HCT116 (cell line): ENCODE measurements at regions not wholly inside any gene's neighbourhood (a gene's known extent, or its start where the extent isn't known, plus 50 kb on each side); places are given as distances from the start of the nearest gene placed in this dataset.

Experiments used
- ATF3 ChIP-seq: IDR thresholded peaks from 2 replicates; pipeline ENCODE4 v1.6.1; 2012
- CTCF ChIP-seq, 3 experiments: fragments of 200-600 bp in 1 of 3; sonication (generic) in 1 of 3; IDR thresholded peaks in 2 of 3; conservative IDR thresholded peaks in 1 of 3; 2 replicates each; pipeline ENCODE4 v1.5.1; 2012 to 2017; ENCODE audit warnings: low read depth in 2 of 3, low read length in 2 of 3, antibody characterized with exemption in 1 of 3, borderline replicate concordance in 1 of 3, control low read depth in 1 of 3, mild to moderate bottlenecking in 1 of 3, mixed read lengths in 1 of 3, mixed run types in 1 of 3, moderate library complexity in 1 of 3; ENCODE audit not compliant: insufficient read depth in 1 of 3
- EZH2 ChIP-seq: fragments of 200-600 bp; sonication (generic); IDR thresholded peaks from 2 replicates; pipeline ENCODE4 v1.6.1; 2017; ENCODE audit warnings: antibody characterized with exemption, mixed run types
- JUND ChIP-seq: IDR thresholded peaks from 2 replicates; pipeline ENCODE4 v1.6.1; 2012
- POLR2A ChIP-seq: IDR thresholded peaks from 2 replicates; pipeline ENCODE4 v1.7.0; 2011; ENCODE audit warnings: borderline replicate concordance; ENCODE audit not compliant: insufficient read depth, insufficient read length; ENCODE audit errors: extremely low read depth
- TCF7L2 ChIP-seq: IDR thresholded peaks from 2 replicates; pipeline ENCODE4 v1.7.0; 2011; ENCODE audit warnings: borderline replicate concordance, inconsistent platforms; ENCODE audit not compliant: insufficient read depth, insufficient read length; ENCODE audit errors: extremely low read depth
- YY1 ChIP-seq: IDR thresholded peaks from 2 replicates; pipeline ENCODE4 v1.6.1; 2011; ENCODE audit warnings: low read length, low read depth, moderate library complexity, mild to moderate bottlenecking; ENCODE audit not compliant: insufficient replicate concordance; ENCODE audit errors: extremely low read depth
- ZNF274 ChIP-seq: fragments of 200-500 bp; sonication (Bioruptor generic); IDR thresholded peaks from 2 replicates; pipeline ENCODE4 v1.6.1; 2014; ENCODE audit warnings: mild to moderate bottlenecking, low read depth, low read length, inconsistent platforms

GRCh38 chr3:44186712-44187111, 55.0 kb upstream of the TOPAZ1 start:
- TF ChIP-seq CTCF (IDR thresholded peaks at IDR 0.05 in 2 of 3, conservative IDR thresholded peaks at IDR 0.05 in 1 of 3; ENCODE audit: borderline replicate concordance in 1 of 3, insufficient read depth in 1 of 3, low read depth in 2 of 3, low read length in 2 of 3) (no peak), POLR2A (no peak), ZNF274 (no peak), EZH2 (no peak), TCF7L2 (no peak), ATF3 (no peak), YY1 (no peak), JUND (no peak)
